Stimulated activated CD4-positive, alpha-beta T cell treated with anti-CD3 and anti-CD28 coated beads, Interleukin-2, amount 100 ng/mL, for 24 hours (primary cell): ENCODE measurements at regions not wholly inside any gene's neighbourhood (a gene's known extent, or its start where the extent isn't known, plus 50 kb on each side); places are given as distances from the start of the nearest gene placed in this dataset.

Source experiments
- DNase-seq, 2 donors: peaks; one replicate each; pipeline ENCODE4 v3.0.0-alpha.2; 2020

DNA sequence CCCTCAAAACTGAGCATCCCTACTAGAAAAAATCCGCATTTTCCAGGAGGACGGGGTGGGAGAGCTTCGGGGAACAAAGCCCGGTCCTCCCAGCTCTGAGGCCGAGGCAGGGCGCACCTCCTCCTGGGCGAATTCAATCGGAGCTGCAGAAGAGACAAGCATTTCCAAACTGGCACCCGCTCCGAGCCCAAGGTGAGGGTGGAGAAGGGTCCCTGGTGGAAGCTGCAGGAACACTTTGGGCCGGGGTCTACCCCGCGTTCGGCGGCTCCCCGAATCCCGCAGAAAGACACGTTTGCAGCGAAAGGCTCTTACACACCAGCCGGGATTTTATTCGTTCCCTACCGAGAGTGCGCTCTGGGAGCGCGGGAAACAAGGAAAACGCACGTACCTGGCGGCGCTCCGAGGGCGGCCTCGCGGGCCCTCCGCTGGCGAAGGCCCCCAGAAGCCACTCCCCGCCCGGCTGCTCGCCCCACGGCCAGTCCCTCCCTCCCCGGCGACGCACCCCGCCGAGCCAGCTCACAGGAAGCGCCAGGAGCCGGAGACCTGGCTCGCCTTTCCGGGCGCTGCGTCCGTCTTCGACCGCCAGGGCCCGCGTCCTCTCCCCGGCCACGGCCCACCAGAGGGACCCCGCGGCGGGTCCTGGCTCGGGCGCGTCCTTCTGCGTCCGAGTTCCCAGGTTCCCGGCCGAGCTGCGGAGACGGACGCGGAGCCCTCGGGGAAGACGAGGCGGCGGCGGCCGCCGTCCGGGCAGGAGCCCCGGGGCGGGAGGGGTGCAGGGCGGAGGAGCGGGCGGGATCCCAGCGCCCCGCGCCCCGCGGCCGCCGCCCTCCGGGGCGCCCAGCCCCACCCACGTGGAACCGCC lies 49.8 kb upstream of the BAHCC1 start:
- peak; percentile 49 to 68 for DNase-seq
